Osteoblast (primary cell): ENCODE measurements at regions not wholly inside any gene's neighbourhood (a gene's known extent, or its start where the extent isn't known, plus 50 kb on each side); places are given as distances from the start of the nearest gene placed in this dataset.

Source experiments
- DNase-seq: peaks from one replicate; pipeline ENCODE4 v3.0.0; 2011; ENCODE audit warnings: low spot score, mixed read lengths; ENCODE audit not compliant: insufficient read length; ENCODE audit errors: missing footprints
- H2AFZ ChIP-seq: 2 replicates; pipeline ENCODE4 v1.6.0; 2011; ENCODE audit warnings: mild to moderate bottlenecking, low read length
- H3K27ac ChIP-seq: 2 replicates; pipeline ENCODE4 v1.5.1; 2011; ENCODE audit warnings: mild to moderate bottlenecking, low read depth, low read length, moderate library complexity
- H3K27me3 ChIP-seq: 2 replicates; pipeline ENCODE4 v1.6.0; 2012; ENCODE audit warnings: mild to moderate bottlenecking, control low read depth, inconsistent platforms, low read length, moderate library complexity; ENCODE audit not compliant: insufficient read depth
- H3K36me3 ChIP-seq: 2 replicates; pipeline ENCODE4 v1.5.1; 2011; ENCODE audit warnings: mild to moderate bottlenecking, low read length, control low read depth, moderate library complexity; ENCODE audit not compliant: insufficient read depth
- H3K4me1 ChIP-seq: 2 replicates; pipeline ENCODE4 v1.5.1; 2011; ENCODE audit warnings: mild to moderate bottlenecking, low read length, control low read depth, moderate library complexity; ENCODE audit not compliant: insufficient read depth
- H3K4me2 ChIP-seq: 2 replicates; pipeline ENCODE4 v1.6.0; 2011; ENCODE audit warnings: mild to moderate bottlenecking, low read length; ENCODE audit not compliant: insufficient read depth
- H3K4me3 ChIP-seq: fragments of 200-600 bp; sonication (generic); 3 replicates; pipeline ENCODE4 v1.5.1; 2012; ENCODE audit warnings: mild to moderate bottlenecking, low read length, inconsistent platforms; ENCODE audit not compliant: insufficient read depth
- H3K79me2 ChIP-seq: 2 replicates; pipeline ENCODE4 v1.6.0; 2012; ENCODE audit warnings: mild to moderate bottlenecking, low read length, control low read depth, inconsistent platforms; ENCODE audit not compliant: insufficient read depth
- H3K9me3 ChIP-seq: 2 replicates; pipeline ENCODE4 v1.5.1; 2011; ENCODE audit warnings: low read depth, low read length, control low read depth
- H4K20me1 ChIP-seq: 2 replicates; pipeline ENCODE4 v1.6.0; 2012; ENCODE audit warnings: mild to moderate bottlenecking, low read length, control low read depth; ENCODE audit not compliant: insufficient read depth
- CTCF ChIP-seq: IDR thresholded peaks from 2 replicates; pipeline ENCODE4 v1.5.1; 2011; ENCODE audit warnings: mild to moderate bottlenecking, low read depth, low read length, moderate library complexity; ENCODE audit errors: extremely low read depth

GRCh38 chr17:70259400-70259799 lies 90.1 kb downstream of the KCNJ2 start:
- no peak for TF ChIP-seq CTCF
- no peak for DNase-seq
- no peaks in the 10 kb centered on the region for H3K9me3 ChIP-seq

DNA sequence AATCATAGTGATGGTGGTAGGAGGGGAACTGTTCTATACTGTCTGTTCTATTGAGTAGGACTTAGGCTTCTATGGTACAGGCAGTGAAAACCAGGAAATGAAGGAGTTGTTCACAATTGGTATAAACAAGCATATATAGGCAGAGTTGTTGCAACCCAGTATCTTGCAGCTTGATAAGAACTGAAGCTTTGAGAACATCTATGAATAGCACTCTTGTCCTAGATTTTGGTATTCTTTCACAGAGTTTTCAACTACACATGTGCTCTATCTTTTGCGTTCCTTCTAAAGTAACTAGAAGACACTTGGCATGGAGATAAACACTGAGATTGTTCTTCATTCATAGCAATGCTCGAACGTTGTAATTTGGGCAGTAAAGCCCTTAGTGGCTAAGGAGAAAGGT lies 91.8 kb downstream of the KCNJ2 start:
- Histone ChIP-seq H4K20me1 (no peaks in the 10 kb centered on the region), H3K4me1 (no peaks in the 10 kb centered on the region), H3K4me2 (no peak overlapping the region), H3K9me3 (no peaks in the 10 kb centered on the region), H3K79me2 (no peaks in the 10 kb centered on the region), H3K27me3 (no peaks in the 10 kb centered on the region), H2AFZ (no peak overlapping the region), H3K36me3 (no peaks in the 10 kb centered on the region), H3K27ac (no peak overlapping the region), H3K4me3 (no peak overlapping the region)
- no peak for DNase-seq
- no peak for TF ChIP-seq CTCF

More at GRCh38 chr17:70259400-70259799, 90.1 kb downstream of the KCNJ2 start:
- H3K4me3 ChIP-seq, result no peak overlapping the region
- no peak overlapping the region for H3K4me2 ChIP-seq
- H3K27ac ChIP-seq, result no peak overlapping the region
- no peaks in the 10 kb centered on the region for H3K4me1 ChIP-seq
- H3K27me3 ChIP-seq, result no peaks in the 10 kb centered on the region
- no peaks in the 10 kb centered on the region for H4K20me1 ChIP-seq
- H2AFZ ChIP-seq, result no peak overlapping the region
- H3K79me2 ChIP-seq, result no peaks in the 10 kb centered on the region
- no peaks in the 10 kb centered on the region for H3K36me3 ChIP-seq

GRCh38 chr17:70265471-70265870 lies 96.1 kb downstream of the KCNJ2 start:
- H3K4me3 ChIP-seq, result no peak overlapping the region
- no peaks in the 10 kb centered on the region for H3K79me2 ChIP-seq
- no peaks in the 10 kb centered on the region for H3K27me3 ChIP-seq
- no peaks in the 10 kb centered on the region for H3K9me3 ChIP-seq
- no peak for TF ChIP-seq CTCF
- H3K4me2 ChIP-seq, result no peak overlapping the region
- no peaks in the 10 kb centered on the region for H3K36me3 ChIP-seq
- H4K20me1 ChIP-seq, result no peaks in the 10 kb centered on the region
- H2AFZ ChIP-seq, result no peak overlapping the region
- DNase-seq, result no peak
- no peaks in the 10 kb centered on the region for H3K4me1 ChIP-seq
- no peak overlapping the region for H3K27ac ChIP-seq

DNA sequence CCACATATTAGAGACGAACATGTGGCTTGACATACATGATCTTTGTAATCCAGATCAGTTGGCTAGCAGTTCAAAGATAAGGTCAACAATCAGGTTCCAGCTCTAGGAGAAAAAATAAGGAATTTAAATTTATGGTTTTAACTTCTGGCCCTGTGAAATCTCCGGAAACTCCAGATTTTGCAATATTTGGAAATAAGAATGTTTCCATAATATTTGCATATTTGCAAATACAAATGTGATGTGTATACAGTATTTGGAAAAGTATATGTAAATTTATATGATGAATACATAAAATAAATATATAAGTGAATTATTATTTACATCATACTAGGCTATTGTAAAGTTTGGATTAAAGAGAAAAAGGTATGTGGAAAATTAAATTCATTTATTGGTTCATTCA lies 97.1 kb downstream of the KCNJ2 start:
- H3K27me3 ChIP-seq, result no peaks in the 10 kb centered on the region
- H3K79me2 ChIP-seq, result no peaks in the 10 kb centered on the region
- no peaks in the 10 kb centered on the region for H3K9me3 ChIP-seq
- no peak overlapping the region for H3K4me3 ChIP-seq
- DNase-seq, result no peak
- no peak overlapping the region for H3K4me2 ChIP-seq
- TF ChIP-seq CTCF, result no peak
- no peaks in the 10 kb centered on the region for H3K36me3 ChIP-seq
- H4K20me1 ChIP-seq, result no peaks in the 10 kb centered on the region
- H3K27ac ChIP-seq, result no peak overlapping the region
- H3K4me1 ChIP-seq, result no peaks in the 10 kb centered on the region
- no peak overlapping the region for H2AFZ ChIP-seq
